NOMO-1 treated with dmso at 0.1 percent for 144 hours (cell line): ENCODE measurements at regions not wholly inside any gene's neighbourhood (a gene's known extent, or its start where the extent isn't known, plus 50 kb on each side); places are given as distances from the start of the nearest gene placed in this dataset.
A peak's percentile ranks its signal among the peaks of the same experiment; 100 is the strongest.

Experiments
- DNase-seq: peaks from one replicate; lab custom pipeline; 2025; ENCODE audit not compliant: unreplicated experiment; lab: John Stamatoyannopoulos, UW

DNA sequence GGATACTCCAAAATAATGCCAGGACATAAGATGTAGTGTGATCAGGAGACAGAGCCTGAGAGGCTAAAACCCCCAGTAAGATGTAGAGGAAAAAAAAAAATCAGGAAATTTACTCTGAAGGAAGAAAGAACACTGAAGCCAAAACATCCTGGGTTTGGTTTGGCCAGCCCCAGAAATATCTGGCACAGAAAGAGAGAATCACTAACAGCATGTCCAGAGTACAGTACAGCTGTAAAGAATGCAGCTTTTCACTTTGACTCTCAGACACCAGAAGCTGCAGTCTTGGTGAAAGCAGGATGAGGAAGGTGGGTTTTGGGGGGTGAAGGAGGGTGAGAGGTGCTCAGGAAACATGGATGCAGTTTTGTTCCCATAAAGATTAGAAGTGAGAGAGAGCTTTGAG, 1577.7 kb upstream of the ACVR2A start:
- DNase-seq, result no peak

DNA sequence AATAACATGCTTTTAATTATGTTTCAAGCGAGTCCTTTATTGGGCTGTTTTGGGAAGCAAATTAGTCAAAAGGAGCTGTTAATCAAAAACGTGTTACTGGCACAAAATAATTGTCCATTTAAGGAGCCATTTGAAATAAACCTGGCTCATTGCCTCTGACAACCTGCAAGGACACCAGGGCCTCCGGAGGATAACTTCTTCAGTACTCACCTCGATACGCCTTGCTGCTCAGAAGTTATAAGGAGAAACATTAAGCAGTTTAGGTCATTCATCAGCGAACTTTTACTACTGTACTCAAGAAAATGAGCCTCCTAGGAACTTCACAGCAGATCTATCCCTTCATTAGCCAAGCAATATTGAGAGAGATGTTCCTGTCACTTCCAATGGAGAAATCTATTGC, 1579.2 kb upstream of the ACVR2A start:
- DNase-seq, result no peak

DNA sequence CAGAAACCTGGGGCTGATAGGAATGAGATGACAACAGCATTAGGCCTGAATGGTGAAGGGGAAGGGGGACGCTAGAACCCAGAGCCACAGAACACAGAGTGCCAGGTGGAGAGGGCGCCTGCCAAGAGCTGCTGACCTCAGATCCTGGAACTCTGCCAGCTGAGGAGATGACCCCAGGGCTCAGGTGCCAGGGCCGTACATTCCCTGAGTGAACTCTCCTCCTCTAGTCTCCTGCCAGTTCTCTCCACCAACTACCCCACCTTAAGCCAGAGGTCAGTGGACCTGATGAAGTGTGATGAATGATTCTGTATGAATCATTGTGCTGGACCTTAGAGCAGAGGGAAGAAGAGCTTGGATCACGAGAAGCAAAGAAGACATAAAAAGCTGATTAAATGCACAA, 1582.2 kb upstream of the ACVR2A start:
- no peak for DNase-seq

DNA sequence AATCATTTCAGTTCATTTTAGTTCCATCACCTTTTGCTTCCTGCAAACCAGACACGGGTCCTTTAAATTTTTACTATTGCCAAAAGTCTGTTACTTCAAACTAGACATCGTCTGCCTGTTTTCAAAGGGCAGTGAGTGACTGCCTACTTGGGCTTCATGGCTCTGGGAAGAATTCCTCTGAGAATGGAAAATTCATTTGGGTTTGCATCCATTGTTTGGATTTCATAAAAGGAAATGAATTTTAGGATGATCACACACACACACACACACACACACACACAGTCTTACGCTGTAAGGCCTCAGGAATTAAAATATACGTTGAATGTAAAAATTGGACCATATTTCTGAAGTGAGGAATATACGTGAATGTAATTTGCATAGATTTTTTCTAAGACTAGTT, 1584.3 kb upstream of the ACVR2A start:
- no peak for DNase-seq

DNA sequence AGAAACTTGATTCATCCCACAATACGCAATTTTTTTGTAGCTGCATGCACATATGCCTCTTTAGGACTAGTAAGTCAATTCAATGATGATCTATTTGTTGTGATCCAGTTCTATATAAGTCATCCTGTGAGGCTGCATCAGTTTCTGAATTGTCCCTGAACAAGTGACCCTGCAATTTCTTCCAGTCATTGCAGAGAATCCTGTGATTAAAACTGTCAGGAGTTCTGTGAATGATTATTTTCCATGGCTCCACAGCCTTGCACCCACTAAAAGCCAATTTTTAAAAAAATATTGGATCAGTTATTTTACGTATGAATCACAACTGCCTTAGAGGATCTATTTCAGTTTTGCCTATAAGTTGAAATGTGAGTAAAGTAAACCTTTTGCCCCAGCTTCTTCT, 1585.0 kb upstream of the ACVR2A start:
- no peak for DNase-seq

DNA sequence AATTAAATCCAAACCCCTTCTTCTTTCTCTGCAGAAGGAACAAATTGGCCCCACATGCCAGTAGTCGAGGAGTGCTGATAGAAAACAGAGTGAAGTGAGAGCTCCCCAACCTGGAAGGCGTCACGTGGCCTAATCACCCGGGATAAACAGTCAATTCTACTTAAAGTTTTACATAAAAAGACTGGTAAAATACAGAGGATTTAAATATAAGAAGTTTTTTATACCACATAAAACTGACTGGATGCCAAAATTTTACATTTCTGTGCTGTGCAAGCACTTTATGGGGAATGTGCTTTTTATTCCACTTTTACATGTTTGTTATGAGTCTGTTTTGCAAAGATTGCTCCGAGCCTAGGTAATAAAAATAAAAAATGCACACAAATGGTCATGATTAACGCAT, 1586.8 kb upstream of the ACVR2A start:
- DNase-seq, result no peak

DNA sequence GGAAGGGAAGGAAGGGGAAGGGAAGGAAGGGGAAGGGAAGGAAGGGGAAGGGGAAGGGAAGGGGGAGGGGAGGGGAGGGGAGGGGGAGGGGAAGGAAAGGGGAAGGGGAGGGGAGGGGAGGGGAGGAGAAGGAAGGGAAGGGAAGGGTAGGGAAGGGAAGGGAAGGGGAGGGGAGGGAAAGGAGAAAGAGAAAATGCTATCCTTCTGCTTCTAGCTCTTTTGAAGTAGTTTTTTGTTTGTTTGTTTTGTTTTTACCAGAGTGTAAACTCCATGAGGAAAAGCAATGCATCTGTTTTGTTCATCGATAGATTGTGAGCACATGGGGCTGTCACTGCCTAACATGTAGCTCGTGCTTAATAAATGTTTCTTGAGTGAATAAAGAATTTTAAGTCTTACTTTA, 1592.7 kb upstream of the ACVR2A start:
- DNase-seq, result no peak

DNA sequence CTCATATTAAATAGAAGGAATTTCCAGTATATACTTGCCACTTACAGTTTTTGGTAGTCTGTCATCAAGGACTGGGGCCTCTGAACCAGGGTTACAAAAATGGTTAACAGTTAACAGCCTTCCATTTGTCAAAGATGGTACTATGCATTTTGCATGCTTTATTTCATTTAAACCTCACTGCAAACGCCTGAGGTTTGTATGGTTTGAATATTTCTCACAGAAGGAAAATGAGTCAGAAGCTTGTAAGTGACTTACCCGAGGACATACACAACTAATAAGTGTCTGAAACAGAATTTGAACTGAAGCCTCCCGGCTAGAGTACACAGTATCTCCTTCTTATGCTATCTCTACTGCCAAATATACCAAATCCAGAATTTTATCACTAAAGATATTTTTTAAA, 1593.5 kb upstream of the ACVR2A start:
- DNase-seq, result no peak

DNA sequence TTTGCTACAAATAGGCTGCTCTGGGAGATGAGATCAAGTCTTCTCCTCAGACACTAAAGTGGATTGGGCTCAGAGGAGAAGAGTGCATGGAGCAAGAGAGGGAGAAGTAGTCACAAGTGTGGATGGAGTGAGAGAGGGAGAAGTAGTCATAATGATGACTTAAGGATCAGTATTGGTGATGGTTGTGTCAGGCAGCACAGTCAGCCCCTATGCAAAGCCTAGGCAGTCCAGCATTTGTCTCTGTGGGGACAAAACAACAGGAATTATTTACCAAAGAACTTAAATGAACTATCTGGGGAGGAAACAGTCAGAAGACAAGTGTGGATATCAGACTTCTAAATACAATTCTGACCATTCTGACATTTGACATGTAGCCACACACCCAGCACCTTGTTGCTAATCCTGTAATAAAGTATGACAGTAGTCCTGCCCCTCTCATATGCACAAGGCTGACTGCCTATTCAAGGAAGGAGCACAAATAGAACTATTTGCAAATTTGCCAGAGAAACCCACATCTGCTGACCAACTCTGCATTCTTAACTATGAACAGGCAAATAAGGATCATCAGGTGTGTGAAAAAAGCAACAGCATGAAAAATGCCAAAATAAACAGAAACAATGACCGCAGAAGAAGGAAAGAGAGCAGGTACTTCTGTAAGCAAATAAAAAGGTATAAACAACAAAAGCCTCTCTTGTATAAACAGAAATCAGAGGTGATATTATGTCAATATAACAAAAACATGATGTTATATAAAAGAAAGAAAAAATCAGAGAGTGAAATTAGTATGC, 1597.9 kb upstream of the ACVR2A start:
- no peak for DNase-seq

DNA sequence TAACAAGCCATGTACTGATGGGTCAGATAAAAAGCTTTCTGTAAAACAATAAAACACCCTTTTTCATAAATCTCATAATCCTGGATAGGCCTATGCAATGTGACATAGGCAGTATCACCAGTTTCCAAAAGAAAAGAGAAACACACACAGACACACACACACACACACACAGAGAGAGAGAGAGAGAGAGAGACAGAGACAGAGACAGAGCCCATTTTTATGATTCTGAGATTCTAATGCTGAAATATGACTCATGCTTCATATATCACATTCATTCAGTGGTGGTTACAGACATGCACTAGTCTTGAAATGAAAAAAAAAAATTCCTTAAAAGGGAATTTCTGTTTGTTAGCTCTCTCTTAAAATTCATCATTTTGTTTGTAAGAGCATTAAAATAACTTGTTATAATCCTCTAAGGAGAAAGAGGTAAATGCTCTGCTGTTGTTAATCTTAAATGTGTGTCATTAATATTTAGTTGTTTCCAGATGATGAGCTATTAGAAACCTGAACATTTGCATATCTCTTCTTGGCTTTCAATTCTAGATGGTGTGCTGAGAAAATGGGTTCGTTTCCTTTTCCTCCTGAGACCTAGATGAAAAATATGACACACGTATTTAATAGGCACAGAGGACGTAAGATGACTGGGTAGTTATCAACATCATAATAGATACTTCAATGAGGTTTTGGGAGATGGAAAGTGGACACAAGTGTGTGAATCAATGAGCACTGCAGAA, 1598.7 kb upstream of the ACVR2A start:
- no peak for DNase-seq

DNA sequence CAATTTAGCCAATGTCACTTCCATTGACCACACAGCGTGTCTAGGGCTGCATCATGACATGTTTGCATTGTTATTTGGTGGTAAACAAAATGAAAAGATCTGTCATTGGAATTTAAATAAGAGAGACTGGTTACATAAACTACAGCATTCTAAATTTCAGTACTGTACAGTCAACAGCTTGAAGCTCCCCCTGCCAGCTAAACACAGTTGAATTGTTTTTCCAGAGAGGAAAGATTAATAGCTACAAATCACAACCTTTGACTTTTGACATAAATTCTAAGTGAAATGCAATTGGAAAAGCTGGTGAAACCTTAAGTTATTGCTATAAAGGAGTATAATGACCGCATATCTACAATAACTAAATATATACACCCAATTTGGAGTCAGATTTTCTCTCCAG, 1600.0 kb upstream of the ACVR2A start:
- DNase-seq, result no peak

DNA sequence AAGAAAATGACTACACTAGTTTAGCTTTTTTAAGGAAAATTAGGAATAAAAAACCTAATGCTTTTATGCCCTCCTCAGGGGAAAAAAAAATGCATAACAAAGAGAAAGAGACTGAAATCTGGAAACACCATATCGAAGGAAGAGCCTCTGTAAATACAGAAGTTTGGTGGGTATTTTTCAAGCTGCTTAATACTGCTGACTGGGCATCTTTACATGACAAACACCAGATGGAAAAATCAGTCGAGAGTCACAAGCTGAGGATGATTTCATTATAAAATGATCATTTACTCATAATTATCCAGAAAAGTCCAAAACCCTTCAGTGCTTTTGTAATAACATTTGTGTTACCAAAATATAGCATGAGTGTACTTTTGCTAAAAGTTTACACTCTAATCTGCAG, 1600.7 kb upstream of the ACVR2A start:
- no peak for DNase-seq

DNA sequence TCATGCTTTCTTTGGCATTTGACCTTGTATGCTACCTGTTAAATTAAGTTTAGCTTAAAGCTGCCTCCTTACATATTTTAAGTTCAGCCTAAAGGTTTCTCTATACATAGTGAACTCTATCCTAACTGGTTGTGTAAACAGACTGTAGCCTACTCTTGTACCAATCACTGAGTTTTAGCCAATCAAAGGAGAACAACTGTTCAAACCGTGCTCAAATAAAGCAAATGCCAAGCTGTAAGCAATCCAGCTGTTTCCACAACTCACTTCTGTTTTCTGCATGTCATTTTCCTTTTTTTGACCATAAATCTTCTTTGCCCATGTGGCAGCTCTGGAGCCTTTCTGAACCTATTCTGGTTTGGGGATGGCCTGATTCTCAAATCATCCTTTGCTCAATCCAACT, 1603.8 kb upstream of the ACVR2A start:
- DNase-seq, result no peak

DNA sequence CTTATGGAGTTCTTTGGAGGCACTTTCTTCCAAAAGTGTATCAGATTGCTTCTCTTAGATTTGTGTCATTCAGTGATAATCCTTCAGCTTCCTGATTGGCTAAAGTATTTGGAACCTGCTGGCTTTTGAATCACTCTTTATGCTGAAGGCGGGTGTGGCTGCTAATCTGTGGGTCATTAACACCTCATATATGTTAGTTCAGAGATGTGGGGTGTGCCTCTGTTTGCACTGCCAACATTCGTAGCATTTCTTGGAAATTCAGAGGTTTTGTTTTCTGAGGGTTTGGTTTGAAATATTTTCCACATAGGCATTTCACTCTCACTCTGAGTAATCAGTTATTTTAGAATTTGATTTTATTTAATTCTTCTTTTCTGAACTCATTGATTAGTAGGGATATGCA, 1604.4 kb upstream of the ACVR2A start:
- no peak for DNase-seq

DNA sequence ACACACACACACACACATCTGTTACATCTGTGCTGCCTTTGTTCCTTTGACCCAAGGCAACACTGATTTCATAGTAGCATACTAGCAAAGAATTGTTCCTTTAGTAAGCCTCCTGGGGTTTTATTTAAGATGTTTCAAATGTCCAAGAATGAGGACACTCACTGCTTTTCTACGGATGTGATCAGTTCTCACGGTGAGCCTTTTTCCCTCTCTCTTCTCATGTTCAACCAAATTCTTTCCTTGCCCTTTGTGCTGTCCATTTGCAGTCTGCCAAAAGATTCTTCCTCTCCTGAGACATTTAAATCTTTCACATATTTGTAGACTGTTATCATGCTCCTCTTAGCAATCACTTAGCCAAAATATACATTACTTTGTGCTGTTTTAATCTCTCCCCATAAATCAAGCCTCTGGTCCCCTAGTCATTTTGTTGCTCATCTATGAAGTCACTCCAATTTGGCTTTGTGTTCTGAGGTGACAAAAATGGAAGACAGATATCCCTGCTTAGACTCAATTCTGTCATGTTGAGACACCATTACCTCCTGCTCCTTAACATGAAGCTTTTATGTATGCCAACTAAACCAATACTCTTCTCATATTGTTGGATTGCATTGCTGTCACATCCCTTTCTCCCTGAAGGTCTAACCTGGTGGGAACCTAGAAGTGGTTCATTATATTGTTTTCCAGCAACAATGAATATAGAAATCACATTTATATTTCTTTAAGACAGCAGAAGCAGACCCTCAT, 1605.3 kb upstream of the ACVR2A start:
- no peak for DNase-seq

DNA sequence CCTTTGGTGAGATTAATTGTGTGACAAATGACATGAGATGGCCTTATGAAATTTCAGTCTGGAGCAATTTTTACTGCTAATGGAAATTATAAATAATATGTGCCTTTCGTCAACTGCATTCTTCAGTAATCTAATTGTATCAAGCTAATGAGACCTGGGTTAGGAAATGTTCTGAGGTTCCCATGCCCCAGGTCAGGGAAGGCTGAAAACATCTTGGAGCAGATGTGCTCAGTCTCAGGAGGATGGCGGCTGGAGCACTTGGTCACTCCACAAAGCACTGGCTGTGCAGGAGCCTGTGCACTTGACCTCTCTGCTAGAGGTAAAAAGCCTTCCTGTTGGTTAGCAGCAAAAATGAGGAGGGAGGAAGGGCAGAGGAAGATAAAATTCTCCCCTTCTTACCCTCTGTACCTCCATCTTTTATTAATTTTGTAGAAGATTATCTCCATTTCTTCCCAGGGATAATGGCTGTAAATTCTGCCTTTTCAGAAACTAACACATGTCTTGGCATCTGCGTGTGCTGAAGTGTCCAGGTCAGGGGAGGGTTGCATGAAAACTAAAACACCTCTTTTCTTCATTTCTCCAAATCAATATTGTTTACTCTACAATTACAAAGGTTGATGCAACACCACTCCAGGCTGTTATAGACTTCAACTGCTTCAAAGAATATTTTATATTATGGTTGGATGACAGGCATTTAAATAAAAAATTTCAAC, 1606.4 kb upstream of the ACVR2A start:
- DNase-seq, result no peak

DNA sequence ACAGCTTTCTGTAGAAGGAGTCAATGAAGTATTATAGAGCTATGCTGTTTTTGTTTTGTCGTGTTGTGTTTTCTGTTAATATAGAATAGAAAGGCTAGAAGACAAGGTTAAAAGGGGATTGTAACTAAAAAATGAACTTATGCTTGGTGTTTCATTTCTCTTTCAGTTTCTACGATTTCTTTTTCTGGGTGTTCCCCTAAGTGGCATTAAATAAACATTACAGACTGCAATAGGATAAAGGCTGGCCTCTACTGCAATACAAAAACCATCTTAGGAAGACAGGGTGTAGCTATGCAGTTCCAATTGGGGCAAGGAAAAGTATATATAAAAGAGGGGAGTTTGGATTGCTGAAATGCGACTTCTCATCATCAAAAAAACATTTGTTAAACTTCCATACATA, 1609.7 kb upstream of the ACVR2A start:
- no peak for DNase-seq

DNA sequence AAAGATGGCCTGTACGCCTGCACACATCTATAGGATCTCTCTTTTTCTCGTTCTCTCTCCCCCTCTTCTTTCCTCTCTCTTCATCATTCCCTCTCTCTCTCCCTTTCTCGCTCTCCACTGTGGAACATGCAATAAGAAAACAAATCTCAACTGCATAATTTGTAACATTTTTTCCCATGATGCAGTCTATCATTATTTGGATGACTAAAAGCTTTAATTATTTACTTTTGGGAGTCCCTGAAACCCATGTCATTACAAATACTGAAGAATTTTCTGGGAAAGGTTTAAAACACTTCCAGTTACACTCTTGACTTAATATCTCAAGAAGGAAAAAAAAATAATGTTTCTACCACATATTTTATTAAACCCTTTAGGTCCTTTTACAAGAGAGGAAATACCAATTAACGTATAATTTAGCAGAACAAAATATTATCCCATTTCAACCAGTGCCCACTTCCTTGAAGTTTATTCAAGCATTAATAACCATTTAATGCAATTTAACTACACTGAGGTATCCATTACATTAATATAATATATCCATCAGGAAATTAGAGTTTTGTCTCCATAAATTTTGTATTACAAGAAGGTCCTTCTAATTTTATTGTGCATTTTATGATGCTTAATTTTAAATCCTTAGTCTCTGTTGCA, 1615.2 kb upstream of the ACVR2A start:
- no peak for DNase-seq

DNA sequence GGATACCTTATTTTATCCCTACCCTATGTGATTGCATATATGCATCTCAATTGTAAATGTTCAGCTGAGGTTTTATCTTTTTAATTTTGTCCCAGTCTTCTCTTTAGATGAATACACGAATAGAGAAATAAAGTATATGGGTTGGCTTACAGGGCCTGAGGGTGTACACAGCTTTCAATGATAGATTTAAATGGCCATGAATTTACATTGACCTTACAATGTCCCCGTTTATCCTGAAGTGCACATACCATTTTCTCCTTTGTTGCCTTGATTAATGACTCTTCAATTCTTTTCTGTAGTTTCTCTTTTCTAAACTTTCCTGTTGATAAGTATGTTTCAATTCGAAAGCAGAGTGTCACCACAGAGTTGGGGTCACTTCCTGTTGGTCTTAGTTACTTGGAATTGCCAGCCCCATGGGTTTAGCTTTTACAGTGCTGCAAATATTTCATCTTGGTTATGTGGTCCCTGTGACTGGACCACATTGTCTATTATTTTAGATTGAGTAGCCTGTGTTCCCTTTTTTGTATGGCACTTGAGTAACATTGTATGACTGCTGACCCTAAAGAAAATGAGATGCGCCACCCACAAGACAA, 1616.3 kb upstream of the ACVR2A start:
- DNase-seq, result peak; percentile 3

DNA sequence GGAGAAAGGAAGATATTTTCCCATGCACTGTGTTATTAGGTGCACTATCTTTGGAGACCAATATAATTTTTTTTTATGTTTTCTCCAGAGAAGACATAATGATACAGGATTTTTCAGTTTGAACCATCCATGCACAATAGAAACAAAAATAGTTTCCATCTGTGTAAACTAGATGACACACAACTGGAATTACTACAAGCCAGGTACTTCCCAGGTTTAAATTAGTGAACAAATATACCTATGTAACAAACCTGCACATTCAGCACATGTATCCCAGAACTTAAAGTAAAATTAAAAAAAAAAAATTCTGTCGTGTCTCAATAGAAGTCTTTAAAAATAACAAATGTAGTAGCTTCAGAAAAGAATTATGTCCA, 1616.8 kb upstream of the ACVR2A start:
- DNase-seq, result no peak
